KMS-11 (cell line): ENCODE measurements at regions not wholly inside any gene's neighbourhood (a gene's known extent, or its start where the extent isn't known, plus 50 kb on each side); places are given as distances from the start of the nearest gene placed in this dataset.
"Not testable (repeated sequence)": the region's sequence is repeated elsewhere in the genome, so short reads cannot be mapped to it uniquely, and the experiment has no call there.

Experiments
- H2AFZ ChIP-seq: fragments of 200-600 bp; sonication (generic); 2 replicates; pipeline ENCODE4 v1.6.1; 2016; ENCODE audit warnings: antibody characterized with exemption, mixed run types, low read depth
- H3K27ac ChIP-seq: fragments of 200-600 bp; sonication (generic); 2 replicates; pipeline ENCODE4 v1.6.1; 2016; ENCODE audit warnings: mild to moderate bottlenecking, mixed run types
- H3K27me3 ChIP-seq: fragments of 200-600 bp; sonication (generic); 2 replicates; pipeline ENCODE4 v1.6.1; 2017; ENCODE audit warnings: mild to moderate bottlenecking, low read depth, mixed run types, moderate library complexity; ENCODE audit not compliant: insufficient read depth
- H3K36me3 ChIP-seq: fragments of 200-600 bp; sonication (generic); 2 replicates; pipeline ENCODE4 v1.6.1; 2017; ENCODE audit warnings: mild to moderate bottlenecking, mixed run types; ENCODE audit not compliant: insufficient read depth
- H3K4me1 ChIP-seq: fragments of 200-600 bp; sonication (generic); 2 replicates; pipeline ENCODE4 v1.6.1; 2016; ENCODE audit warnings: mild to moderate bottlenecking, low read depth, mixed run types; ENCODE audit not compliant: poor library complexity, severe bottlenecking
- H3K4me2 ChIP-seq: fragments of 200-600 bp; sonication (generic); 2 replicates; pipeline ENCODE4 v1.7.0; 2016; ENCODE audit warnings: mild to moderate bottlenecking, mixed run types
- H3K4me3 ChIP-seq: fragments of 200-600 bp; sonication (generic); IDR thresholded peaks from 2 replicates; pipeline ENCODE4 v1.6.1; 2017; ENCODE audit warnings: low read depth, low read length, mixed read lengths; ENCODE audit not compliant: insufficient read depth
- H3K79me2 ChIP-seq: fragments of 200-600 bp; sonication (generic); 2 replicates; pipeline ENCODE4 v1.6.1; 2016; ENCODE audit warnings: low read depth, mixed run types; ENCODE audit not compliant: insufficient read depth
- H3K9ac ChIP-seq: fragments of 200-600 bp; sonication (generic); 2 replicates; pipeline ENCODE4 v1.6.1; 2016; ENCODE audit warnings: mild to moderate bottlenecking, mixed run types
- H4K20me1 ChIP-seq: fragments of 200-600 bp; sonication (generic); 2 replicates; pipeline ENCODE4 v1.6.1; 2016; ENCODE audit warnings: mild to moderate bottlenecking, mixed run types; ENCODE audit not compliant: insufficient read depth
- TF ChIP-seq, protein P1 (sequence below): fragments of 200-600 bp; sonication (generic); conservative IDR thresholded peaks from 2 replicates; pipeline ENCODE4 v1.6.1; 2017; ENCODE audit warnings: low read depth, mild to moderate bottlenecking, antibody characterized with exemption, low read length, moderate library complexity, mixed read lengths

DNA sequence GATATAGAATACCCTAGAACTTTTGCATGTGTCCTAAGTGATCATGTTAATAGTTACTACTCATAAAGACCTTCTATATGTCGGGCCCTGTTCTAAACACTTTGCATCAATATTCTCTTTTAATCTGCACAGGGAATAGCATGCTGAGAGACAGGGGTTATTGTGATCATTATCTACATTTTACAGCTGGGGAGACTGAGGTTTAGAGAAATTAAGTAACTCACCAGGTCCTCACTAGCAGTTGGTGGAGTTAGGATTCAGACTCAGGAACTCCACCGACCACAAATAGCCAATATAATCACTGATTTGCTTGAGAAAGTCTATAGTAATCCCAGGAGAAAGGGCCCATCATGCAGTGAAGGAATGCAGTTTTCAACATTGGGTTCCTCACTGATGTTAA, 111.2 kb upstream of the ADO start:
- no peak overlapping the region for H3K9ac ChIP-seq
- TF ChIP-seq, protein P1, sequence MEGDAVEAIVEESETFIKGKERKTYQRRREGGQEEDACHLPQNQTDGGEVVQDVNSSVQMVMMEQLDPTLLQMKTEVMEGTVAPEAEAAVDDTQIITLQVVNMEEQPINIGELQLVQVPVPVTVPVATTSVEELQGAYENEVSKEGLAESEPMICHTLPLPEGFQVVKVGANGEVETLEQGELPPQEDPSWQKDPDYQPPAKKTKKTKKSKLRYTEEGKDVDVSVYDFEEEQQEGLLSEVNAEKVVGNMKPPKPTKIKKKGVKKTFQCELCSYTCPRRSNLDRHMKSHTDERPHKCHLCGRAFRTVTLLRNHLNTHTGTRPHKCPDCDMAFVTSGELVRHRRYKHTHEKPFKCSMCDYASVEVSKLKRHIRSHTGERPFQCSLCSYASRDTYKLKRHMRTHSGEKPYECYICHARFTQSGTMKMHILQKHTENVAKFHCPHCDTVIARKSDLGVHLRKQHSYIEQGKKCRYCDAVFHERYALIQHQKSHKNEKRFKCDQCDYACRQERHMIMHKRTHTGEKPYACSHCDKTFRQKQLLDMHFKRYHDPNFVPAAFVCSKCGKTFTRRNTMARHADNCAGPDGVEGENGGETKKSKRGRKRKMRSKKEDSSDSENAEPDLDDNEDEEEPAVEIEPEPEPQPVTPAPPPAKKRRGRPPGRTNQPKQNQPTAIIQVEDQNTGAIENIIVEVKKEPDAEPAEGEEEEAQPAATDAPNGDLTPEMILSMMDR: no peak
- H3K4me2 ChIP-seq: no peak overlapping the region
- H3K27me3 ChIP-seq: no peaks in the 10 kb centered on the region
- no peaks in the 10 kb centered on the region for H3K79me2 ChIP-seq
- H4K20me1 ChIP-seq: no peaks in the 10 kb centered on the region
- no peaks in the 10 kb centered on the region for H3K36me3 ChIP-seq
- no peak overlapping the region for H3K27ac ChIP-seq
- no peak overlapping the region for H3K4me3 ChIP-seq
- H2AFZ ChIP-seq: no peak overlapping the region
- H3K4me1 ChIP-seq: peaks cover 9% of the 10 kb centered on the region

DNA sequence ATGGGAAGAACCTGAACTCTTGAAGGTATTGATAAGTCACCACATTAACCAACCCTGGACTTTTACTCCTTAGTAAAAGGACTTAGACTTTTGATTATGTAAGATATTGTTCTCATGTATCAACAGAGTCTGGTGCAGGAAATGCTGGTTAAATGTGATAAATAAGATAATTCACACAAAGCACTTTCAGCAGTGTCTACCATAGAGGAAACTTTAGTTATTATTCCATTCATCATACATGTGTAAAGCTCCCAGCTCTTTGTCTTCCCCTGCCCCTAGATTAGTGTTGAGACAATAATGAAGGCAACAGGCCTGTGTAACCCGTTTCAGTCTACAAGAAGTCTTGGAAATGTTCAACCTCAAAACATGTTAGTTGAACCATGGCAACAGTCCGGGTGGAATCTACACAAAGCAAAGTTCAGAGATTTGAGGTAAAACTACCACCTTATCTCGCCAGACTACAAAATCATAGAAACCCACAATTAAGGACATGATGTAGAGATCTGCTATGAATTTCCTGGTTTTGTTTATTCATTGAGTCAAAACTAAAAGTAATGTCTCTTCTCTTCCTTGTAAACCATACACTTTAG, 109.9 kb upstream of the ADO start:
- no peak overlapping the region for H3K4me3 ChIP-seq
- peaks cover 9% of the 10 kb centered on the region for H3K4me1 ChIP-seq
- TF ChIP-seq, protein P1: no peak
- H3K36me3 ChIP-seq: no peaks in the 10 kb centered on the region
- no peak overlapping the region for H3K4me2 ChIP-seq
- no peak overlapping the region for H3K27ac ChIP-seq
- no peaks in the 10 kb centered on the region for H3K27me3 ChIP-seq
- H3K79me2 ChIP-seq: no peaks in the 10 kb centered on the region
- H3K9ac ChIP-seq: no peak overlapping the region
- no peaks in the 10 kb centered on the region for H4K20me1 ChIP-seq
- no peak overlapping the region for H2AFZ ChIP-seq

DNA sequence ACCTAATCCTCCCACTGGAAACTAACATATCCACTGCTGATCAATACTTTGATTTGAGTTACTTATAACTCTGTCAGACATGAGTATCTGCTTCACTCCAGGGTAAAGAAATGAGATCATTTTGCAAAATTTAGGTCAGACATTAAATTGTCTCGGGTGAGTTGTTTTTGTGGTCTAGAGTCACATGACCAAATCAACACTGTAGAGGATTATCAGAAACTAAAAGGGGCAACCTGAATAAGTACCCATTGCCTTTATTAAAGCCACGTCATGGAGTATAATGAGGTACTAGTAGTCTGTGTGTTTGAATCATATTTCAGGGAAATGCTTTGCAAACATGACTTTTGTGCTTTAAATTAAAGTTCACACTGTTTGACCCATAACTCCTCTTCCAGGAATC, 107.7 kb upstream of the ADO start:
- TF ChIP-seq, protein P1: no peak
- no peaks in the 10 kb centered on the region for H3K4me1 ChIP-seq
- no peaks in the 10 kb centered on the region for H4K20me1 ChIP-seq
- H3K36me3 ChIP-seq: no peaks in the 10 kb centered on the region
- no peak overlapping the region for H3K4me2 ChIP-seq
- no peak overlapping the region for H3K4me3 ChIP-seq
- no peak overlapping the region for H3K27ac ChIP-seq
- H3K27me3 ChIP-seq: no peaks in the 10 kb centered on the region
- H2AFZ ChIP-seq: no peak overlapping the region
- no peaks in the 10 kb centered on the region for H3K79me2 ChIP-seq
- H3K9ac ChIP-seq: no peak overlapping the region

DNA sequence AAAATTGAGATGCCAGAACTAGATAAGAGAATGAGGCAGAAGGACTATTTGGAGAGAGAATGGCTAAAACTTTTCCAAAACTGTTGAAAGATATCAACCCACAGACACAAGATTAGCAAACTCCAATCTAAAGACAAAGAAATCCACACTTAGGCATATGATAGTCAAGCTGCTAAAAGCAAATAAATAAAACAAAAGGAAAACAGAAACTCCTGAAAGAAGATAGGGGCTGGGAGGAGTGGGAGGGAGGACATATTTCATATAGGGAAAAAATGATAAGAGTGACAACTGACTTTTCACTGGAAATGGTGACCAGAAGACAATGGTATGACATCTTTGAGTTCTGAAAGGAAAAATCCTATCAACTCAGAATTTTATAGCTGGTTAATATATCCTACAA, 105.4 kb upstream of the ADO start:
- Histone ChIP-seq H3K27me3 (no peaks in the 10 kb centered on the region), H3K9ac (no peak overlapping the region), H3K4me2 (no peak overlapping the region), H3K79me2 (no peaks in the 10 kb centered on the region), H2AFZ (no peak overlapping the region), H3K27ac (no peak overlapping the region), H4K20me1 (no peaks in the 10 kb centered on the region), H3K36me3 (no peaks in the 10 kb centered on the region), H3K4me3 (no peak overlapping the region), H3K4me1 (no peaks in the 10 kb centered on the region)
- TF ChIP-seq, protein P1: no peak

DNA sequence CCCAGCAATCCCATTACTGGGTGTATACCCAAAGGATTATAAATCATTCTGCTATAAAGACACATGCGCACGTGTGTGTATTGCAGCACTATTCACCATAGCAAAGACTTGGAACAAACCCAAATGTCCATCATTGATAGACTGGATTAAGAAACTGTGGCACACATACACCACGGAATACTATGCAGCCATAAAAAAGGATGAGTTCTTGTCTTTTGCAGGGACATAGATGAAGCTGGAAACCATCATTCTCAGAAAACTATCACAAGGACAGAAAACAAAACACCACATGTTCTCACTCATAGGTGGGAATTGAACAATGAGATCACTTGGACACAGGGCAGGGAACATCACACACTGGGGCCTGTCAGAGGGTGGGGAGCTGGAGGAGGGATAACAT, 100.4 kb upstream of the ADO start:
- not testable (repeated sequence) for H3K27ac ChIP-seq, H3K9ac ChIP-seq, H3K4me1 ChIP-seq, H2AFZ ChIP-seq, H3K4me2 ChIP-seq, H3K4me3 ChIP-seq, H3K36me3 ChIP-seq, H3K27me3 ChIP-seq, H3K79me2 ChIP-seq, H4K20me1 ChIP-seq
